ENCODE measurements at regions not wholly inside any gene's neighbourhood (a gene's known extent, or its start where the extent isn't known, plus 50 kb on each side); places are given as distances from the start of the nearest gene placed in this dataset.
A peak's percentile ranks its signal among the peaks of the same experiment; 100 is the strongest.

GRCh38 chr21:43307677-43308070 is 119.3 kb downstream of the SIK1 start:
- TF ChIP-seq POLR2AphosphoS5 (IDR thresholded peaks at IDR 0.05; ENCODE audit: low read depth) (no peak), REST (IDR thresholded peaks at IDR 0.05; ENCODE audit: insufficient replicate concordance, low read depth) (no peak), GABPA (IDR thresholded peaks at IDR 0.05; ENCODE audit: low read depth) (no peak), SPI1 (IDR thresholded peaks at IDR 0.05; ENCODE audit: borderline replicate concordance, low read depth) (no peak), CTCF (IDR thresholded peaks at IDR 0.05; ENCODE audit: insufficient read depth, low read length) (no peak)
- H3K27me3 ChIP-seq (ENCODE audit: insufficient read depth, poor library complexity, severe bottlenecking) = peaks cover 2% of the 10 kb centered on the region
- no peak overlapping the region for H3K27ac ChIP-seq (replicated peaks)
- DNase-seq (ENCODE audit: low read depth in 1 of 2, low spot score in 1 of 2) = no peak
- no peak overlapping the region for H3K4me3 ChIP-seq (replicated peaks; ENCODE audit: insufficient read depth, low read length)

- DNase-seq (ENCODE audit: low read depth in 1 of 2, low spot score in 1 of 2) = peak in 1 of 2 experiments; percentile 12
- Histone ChIP-seq H3K27me3 (ENCODE audit: insufficient read depth, poor library complexity, severe bottlenecking) (peaks cover 2% of the 10 kb centered on the region), H3K4me3 (replicated peaks; ENCODE audit: insufficient read depth, low read length) (no peak overlapping the region), H3K27ac (replicated peaks) (no peak overlapping the region)
- TF ChIP-seq REST (IDR thresholded peaks at IDR 0.05; ENCODE audit: insufficient replicate concordance, low read depth) (no peak), SPI1 (IDR thresholded peaks at IDR 0.05; ENCODE audit: borderline replicate concordance, low read depth) (no peak), CTCF (IDR thresholded peaks at IDR 0.05; ENCODE audit: insufficient read depth, low read length) (no peak), GABPA (IDR thresholded peaks at IDR 0.05; ENCODE audit: low read depth) (no peak), POLR2AphosphoS5 (IDR thresholded peaks at IDR 0.05; ENCODE audit: low read depth) (no peak)
Measured at GRCh38 chr21:43306911-43307676, 119.8 kb downstream of the SIK1 start.

- H3K27ac ChIP-seq (replicated peaks) = no peak overlapping the region
- peaks cover 2% of the 10 kb centered on the region for H3K27me3 ChIP-seq (ENCODE audit: insufficient read depth, poor library complexity, severe bottlenecking)
- DNase-seq (ENCODE audit: low read depth in 1 of 2, low spot score in 1 of 2) = no peak
- H3K4me3 ChIP-seq (replicated peaks; ENCODE audit: insufficient read depth, low read length) = no peak overlapping the region
- TF ChIP-seq REST (IDR thresholded peaks at IDR 0.05; ENCODE audit: insufficient replicate concordance, low read depth) (no peak), CTCF (IDR thresholded peaks at IDR 0.05; ENCODE audit: insufficient read depth, low read length) (no peak), POLR2AphosphoS5 (IDR thresholded peaks at IDR 0.05; ENCODE audit: low read depth) (no peak), GABPA (IDR thresholded peaks at IDR 0.05; ENCODE audit: low read depth) (no peak), SPI1 (IDR thresholded peaks at IDR 0.05; ENCODE audit: borderline replicate concordance, low read depth) (no peak)
Measured at GRCh38 chr21:43306391-43306790, 120.5 kb downstream of the SIK1 start.
